HG03342 (cell line): ENCODE measurements at regions not wholly inside any gene's neighbourhood (a gene's known extent, or its start where the extent isn't known, plus 50 kb on each side); places are given as distances from the start of the nearest gene placed in this dataset.

ENCODE experiments used
- ATAC-seq: cut with Tn5 transposase; IDR thresholded peaks from one replicate; pipeline ENCODE4 v1.9.1; 2021; ENCODE audit warnings: mild to moderate bottlenecking, moderate library complexity; ENCODE audit not compliant: unreplicated experiment

DNA sequence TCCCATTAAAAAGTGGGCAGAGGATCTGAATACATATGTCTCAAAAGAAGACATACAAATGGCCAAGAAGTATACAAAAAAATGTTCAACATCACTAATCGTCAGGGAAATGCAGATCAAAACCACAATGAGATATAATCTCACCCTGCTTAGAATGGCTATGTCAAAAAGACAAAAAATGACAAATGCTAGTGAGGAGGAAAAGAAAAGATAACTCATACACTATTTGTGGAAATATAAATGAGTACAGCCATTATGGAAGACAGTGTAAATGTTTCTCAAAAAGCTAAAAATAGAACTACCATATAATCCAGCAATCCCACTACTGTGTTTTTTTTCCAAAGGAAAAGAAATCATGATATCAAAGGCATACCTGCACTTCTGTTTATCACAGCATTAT, 450.7 kb downstream of the EFNA5 start:
- no peak for ATAC-seq

- ATAC-seq, result no peak
Observed at GRCh38 chr5:107218457-107219193, 452.1 kb downstream of the EFNA5 start.

DNA sequence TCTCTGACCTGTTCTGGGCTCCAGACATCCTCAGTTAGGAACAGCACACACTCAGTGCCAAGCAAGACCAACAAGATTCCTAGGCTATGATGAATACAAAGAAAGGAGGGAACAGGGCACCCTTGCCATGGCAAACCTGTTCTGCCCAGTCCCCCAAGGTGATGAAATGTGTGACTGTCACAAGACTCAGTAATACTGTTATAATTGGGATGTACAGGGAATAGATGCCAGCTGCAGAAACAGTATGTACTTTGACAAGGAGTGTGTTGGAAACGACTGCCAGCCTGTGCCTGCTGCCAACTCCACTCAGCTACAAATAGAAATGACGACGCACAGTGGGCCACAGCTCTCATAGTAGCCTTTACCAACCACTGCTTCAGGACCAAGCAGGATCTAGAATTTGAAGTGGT, 453.0 kb downstream of the EFNA5 start:
- no peak for ATAC-seq

DNA sequence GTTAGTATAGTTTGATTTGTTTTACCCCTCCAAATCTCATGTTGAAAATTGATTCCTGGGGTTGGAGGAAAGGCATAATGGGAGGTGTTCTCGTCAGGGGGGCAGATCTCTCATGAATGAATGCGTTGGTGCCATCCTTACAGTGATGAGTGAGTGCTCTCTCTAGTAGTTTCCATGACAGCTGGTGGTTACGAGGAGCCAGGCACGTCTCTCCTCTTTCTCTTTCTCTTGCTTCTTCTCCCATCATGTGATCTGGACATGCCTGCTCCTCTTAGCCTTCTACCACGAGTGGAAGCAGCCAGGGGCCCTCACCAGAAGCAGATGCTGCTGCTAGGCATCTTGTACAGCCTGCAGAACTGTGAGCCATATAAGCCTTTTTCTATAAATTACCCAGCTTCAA, 454.1 kb downstream of the EFNA5 start:
- ATAC-seq, result no peak

- no peak for ATAC-seq
Observed at GRCh38 chr5:107215611-107216010, 455.1 kb downstream of the EFNA5 start.

- no peak for ATAC-seq
Observed at GRCh38 chr5:107213025-107213424, 457.7 kb downstream of the EFNA5 start.

- no peak for ATAC-seq
Observed at GRCh38 chr5:107211630-107212029, 459.1 kb downstream of the EFNA5 start.

- ATAC-seq, result no peak
Observed at GRCh38 chr5:107208867-107209266, 461.9 kb downstream of the EFNA5 start.

DNA sequence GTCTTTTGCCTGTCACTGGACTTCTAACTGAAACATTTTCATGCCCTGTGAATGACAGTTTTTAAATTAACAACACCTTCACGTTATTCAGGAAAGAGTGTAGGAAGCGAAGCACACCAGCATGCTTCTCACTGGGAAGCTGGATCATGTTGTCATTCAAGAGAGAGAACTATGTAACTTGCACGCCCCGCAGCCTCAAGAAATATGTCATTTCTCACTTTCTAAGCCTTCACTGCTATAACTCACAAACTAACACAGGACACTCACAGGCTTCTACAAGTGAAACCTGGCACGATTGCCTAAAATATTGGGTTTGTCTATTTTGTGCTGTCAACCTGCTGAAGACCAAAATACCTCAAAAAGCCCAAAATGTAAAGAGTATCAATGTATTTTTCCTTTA, 466.3 kb downstream of the EFNA5 start:
- no peak for ATAC-seq

GRCh38 chr5:107203243-107203642, 467.5 kb downstream of the EFNA5 start:
- ATAC-seq, result no peak

DNA sequence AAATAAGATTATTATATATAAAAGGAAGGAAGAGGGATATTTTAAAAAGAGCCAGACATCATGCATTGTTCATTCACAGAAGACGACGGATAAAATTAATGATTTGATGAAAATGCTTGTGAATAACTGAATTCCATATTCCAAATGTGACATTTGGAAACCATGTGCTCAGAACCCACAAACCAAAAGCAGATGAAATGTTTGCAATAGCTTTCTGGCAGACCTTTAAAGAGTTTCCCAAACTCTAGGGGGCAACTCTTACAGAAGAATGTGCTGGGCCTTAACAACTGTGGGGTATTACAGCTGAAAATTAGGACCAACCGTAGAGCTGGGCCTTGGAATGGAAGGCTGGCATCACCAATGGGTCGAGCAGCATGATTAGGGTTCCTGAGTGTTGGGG, 471.0 kb downstream of the EFNA5 start:
- no peak for ATAC-seq

GRCh38 chr5:107196500-107197059, 474.2 kb downstream of the EFNA5 start:
- ATAC-seq, result no peak

DNA sequence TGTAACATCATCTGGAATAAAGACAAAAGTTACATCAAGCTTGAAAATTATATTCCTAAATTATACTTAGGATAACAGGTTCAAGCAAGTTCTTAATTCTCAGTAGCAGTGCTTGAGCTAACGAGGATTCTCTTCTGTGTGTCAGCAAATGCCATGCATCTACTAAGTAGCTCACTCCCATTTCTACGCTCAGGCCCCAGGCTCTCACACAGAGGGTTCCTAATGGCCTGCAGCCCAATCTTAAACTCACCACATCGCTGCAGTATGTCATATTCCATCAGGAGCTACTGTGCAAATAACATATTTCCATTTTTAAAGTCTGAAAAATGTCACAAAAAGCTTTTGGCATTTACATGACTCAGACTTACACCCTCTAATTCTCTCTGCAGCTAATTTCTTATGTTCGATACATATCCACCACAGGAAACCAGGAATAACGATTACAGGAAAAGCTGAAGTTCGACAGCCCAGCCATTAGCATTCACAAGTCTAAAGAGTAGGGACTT, 474.8 kb downstream of the EFNA5 start:
- no peak for ATAC-seq

- no peak for ATAC-seq
Observed at GRCh38 chr5:107184871-107185270, 485.9 kb downstream of the EFNA5 start.

DNA sequence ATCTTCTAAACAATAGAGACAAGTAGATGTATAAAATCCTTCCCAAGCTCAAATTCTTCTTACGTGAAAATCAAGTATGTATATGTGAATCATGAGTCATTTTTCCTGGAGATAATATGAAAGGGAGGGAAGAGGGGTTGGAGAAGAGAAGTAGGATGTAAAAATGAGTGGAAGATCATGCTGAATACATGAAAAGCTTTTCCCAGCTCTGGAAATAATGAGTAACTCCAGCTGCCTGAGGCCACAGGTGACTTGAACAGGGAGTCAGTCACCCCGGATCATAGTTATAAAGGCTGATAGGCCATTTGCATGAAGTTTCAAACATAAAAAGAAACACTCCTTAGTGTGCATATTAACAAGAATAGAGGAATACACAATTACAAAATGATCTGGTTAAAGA, 486.7 kb downstream of the EFNA5 start:
- ATAC-seq, result no peak

GRCh38 chr5:107170620-107171019, 500.1 kb downstream of the EFNA5 start:
- no peak for ATAC-seq

- no peak for ATAC-seq
Observed at GRCh38 chr5:107169867-107170266, 500.9 kb downstream of the EFNA5 start.

- no peak for ATAC-seq
Observed at GRCh38 chr5:107168848-107169752, 501.6 kb downstream of the EFNA5 start.

DNA sequence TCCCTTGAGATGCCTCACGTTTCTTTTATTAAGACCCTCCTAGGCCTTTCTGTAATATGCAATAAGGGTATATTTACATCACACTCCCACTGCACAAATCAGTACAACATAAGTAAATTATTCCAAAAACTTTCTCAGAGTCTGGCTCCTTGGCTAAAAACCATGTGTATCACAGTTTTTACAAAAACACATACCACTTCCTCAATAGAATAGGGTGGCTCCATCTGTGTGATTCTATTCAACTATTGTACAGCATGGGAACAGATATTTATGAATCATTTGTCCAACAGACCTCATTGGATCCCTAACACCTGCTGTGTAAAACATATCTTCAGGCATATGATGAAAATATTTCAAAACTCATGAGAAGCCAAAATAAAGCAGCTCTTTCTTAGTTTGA, 502.7 kb downstream of the EFNA5 start:
- no peak for ATAC-seq

DNA sequence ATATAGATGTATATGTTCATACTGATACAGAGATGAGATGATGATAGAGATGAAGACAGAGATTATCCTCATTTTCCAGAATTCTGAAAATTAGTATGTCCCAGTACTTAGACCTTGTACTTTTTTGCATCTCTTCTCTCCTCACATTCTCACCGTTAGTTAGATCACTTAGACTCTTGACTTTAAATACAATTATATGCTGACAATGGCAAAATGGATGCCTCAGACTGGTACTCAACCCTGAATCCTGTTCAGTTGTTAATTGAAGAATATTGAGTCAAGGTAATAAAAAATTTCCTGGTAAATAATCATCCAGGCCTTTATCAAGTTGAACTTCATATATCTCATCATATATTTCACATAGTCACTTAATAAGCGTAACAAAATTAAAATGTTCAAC, 505.4 kb downstream of the EFNA5 start:
- ATAC-seq, result no peak

- ATAC-seq, result no peak
Observed at GRCh38 chr5:107157809-107158208, 512.9 kb downstream of the EFNA5 start.

- ATAC-seq, result no peak
Observed at GRCh38 chr5:107155707-107156106, 515.0 kb downstream of the EFNA5 start.
